T-helper 1 cell treated with Interleukin-12 subunit alpha and Interleukin-12 subunit beta and Interleukin-4 antibody, amounts not matched to agents 30 ng/mL and 1 ng/mL, for 36 hours (primary cell): ENCODE measurements at regions not wholly inside any gene's neighbourhood (a gene's known extent, or its start where the extent isn't known, plus 50 kb on each side); places are given as distances from the start of the nearest gene placed in this dataset.
"Not testable (repeated sequence)": the region's sequence is repeated elsewhere in the genome, so short reads cannot be mapped to it uniquely, and the experiment has no call there.

Experiments
- intact Hi-C: fragments of 100-400 bp; cut with micrococcal nuclease; formaldehyde crosslinking; loops from one replicate; pipeline ENCODE4 v1.15.1; 2024

DNA sequence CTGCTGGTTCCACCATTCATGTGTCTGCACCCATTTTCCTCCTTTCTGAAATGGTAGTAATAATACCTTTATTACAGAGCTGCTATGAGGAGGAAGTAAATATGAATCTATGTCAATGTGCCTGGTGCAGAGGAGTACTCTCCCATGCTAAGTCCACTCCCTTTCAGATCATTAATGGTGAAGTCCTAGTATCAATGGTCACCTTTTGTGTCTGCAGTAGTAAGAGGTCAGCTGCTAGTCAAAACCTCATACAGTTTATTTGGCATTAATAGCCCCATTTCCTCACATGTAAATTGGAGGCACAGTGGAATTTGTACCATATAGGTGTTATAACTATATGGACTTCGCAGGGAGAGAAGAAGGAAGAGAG, 581.0 kb downstream of the REEP3 start:
- intact Hi-C loops, result no loop called here

DNA sequence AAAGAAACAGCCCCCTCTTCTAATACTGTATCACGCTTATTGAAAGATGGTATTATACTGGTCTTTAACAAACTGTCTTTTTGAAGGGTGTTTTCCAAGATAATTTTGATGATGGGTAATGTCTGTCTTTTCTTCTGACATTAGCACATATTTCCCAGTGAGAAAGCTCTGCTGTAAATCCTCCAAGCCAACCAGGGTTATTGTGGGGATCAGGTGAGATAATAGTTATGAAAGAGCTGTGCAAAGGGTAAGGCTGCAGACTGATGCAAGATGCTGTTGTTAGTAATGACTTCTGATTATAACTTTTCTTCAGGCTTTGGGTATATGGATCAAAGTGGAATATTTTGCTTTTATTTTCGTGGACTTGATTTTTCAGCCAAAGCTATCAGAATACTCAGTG, 581.7 kb downstream of the REEP3 start:
- intact Hi-C loops, result no loop called here

DNA sequence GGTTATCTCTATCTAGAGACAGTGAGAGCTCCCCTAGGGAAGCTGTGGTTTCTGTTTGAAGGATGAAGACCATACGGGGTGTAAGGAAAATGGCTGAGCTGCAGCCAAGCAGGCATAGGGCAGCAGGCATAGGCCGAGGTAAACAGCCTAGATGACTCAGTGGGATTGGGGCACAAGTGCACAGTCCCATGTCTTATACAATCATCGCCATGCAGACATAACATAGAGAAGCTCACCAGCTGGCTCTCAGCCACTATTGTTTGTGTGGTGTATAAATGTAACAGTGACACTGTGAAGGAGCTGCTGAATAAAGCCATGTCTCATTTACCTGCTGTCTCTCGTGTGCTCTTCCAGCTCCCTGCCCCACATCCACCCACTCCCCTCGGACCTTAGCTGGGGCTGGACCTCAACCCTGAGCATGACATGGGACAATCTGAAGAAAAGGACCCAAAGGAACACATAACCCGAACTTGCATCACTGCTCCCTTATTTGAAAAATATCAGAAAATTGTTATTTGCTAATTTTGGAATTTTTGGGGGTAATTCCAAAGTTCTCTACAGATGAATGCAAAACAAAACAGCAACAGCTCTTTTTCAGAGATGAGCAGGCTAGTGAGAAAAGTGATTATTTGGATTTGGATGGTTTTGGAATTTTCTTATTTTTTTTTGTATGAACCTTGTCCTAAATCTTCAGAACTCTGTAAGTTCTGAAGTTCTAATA, 582.7 kb downstream of the REEP3 start:
- intact Hi-C loops, result no loop called here

DNA sequence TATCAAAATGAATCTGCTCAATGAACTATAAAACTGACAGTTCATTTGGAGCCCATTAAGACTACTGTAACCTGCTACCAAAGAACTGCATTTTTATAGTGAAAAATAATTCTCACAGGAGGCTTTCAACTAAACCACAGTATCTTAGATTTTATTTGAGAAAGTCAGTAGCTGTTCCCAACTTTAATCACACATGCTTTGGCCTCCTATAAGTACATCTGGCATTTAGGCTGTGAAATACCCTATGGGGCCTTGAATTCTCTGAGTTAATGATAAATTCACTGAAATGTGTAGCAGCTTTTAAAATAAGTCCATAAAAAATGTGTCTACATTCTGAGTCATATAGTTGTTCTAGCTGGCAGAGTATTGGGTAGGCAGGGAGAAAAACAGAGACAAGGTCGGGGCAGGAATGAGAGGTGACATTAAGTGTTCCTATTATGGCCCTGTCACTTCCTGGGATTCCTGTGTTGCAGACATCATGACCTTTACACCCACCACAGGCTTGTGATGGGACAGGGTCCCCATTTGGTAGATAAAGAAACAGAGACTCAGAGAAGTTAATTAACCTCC, 588.8 kb downstream of the REEP3 start:
- intact Hi-C loops, result no loop called here

DNA sequence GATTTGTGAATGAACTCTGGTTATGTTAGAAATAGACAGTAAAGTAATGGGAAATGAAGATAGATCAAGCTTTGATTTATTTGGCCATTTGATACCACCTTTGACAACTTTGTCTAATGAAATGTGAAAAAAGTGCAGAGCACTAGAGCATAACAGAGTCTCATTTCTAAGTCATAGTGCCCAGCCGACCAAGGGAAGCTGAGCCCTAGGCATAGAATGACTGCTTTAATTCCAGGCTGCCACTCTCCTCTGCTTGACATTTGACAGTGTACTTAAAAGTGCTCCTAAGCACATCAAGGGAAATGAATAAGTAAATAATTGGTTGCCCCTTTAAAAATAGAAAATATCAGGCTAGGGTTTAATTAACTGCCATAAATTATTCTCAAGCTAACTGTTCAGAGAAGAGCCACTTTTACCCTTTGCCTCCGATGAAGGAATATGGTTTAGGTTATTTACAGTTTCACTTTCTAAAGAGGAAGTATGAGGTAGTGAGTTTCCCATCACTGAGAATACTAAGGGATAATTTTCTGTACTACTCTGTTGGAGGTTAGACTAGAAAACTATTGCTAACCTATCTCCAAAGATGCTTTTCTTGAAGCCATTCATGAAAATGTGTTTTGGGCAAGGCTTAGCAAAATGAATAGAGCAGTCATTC, 591.6 kb downstream of the REEP3 start:
- intact Hi-C loops, result no loop called here

DNA sequence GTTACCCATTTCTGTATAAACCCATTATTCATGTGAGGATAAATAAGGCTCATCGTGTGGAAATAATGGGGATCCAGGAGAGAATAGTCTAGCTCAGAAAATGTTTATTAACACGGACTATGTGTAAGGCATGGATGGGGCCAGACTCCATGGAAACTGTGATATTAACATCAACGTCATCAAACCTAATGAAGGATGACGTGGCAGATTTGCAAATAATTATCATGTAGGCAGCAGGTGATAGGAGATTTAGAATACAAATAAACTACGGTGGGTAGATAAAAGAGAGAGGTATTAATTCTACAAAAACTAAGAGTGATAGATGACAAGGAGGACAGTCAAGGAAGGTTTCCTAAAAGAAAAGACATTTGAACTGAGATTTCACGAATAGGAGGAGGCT, 592.2 kb downstream of the REEP3 start:
- intact Hi-C loops, result no loop called here

DNA sequence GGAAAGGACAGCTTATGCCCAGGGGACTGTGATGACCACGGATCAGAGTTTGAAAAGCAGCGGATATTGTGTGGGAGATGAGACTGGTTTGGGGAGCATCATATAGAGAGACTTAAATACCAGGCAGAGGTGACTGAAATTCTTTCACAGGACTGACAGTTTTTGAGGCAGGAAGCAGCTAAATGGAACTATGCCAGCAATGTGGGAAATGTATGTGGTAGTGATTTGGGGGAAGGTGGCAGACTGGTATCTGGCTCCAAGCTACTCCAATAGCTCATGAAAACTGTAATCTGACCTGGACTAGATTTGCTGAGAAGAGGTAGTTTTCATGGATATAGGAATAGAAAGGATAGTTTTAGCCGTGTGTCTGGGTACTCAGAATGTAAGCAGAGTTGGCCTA, 592.6 kb downstream of the REEP3 start:
- intact Hi-C loops, result no loop called here

DNA sequence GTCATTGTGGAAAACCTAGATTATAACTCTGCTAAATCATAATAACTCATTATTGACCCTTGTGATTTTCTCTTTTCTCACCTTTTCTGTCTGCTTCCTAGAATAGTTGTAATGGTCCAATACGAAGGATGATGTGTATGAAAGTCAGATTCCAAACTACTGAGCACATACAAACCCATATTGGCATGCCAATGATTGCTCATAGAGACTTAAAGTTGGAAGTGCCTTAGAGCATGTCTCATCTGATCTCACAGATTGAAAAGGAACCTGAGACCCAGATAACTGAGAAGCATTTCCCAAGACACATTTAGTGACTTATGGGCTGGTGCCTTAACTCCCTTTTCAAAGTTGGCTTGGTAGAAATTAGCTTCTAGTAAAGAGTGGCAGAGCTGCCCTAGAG, 594.3 kb downstream of the REEP3 start:
- intact Hi-C loops, result no loop called here

DNA sequence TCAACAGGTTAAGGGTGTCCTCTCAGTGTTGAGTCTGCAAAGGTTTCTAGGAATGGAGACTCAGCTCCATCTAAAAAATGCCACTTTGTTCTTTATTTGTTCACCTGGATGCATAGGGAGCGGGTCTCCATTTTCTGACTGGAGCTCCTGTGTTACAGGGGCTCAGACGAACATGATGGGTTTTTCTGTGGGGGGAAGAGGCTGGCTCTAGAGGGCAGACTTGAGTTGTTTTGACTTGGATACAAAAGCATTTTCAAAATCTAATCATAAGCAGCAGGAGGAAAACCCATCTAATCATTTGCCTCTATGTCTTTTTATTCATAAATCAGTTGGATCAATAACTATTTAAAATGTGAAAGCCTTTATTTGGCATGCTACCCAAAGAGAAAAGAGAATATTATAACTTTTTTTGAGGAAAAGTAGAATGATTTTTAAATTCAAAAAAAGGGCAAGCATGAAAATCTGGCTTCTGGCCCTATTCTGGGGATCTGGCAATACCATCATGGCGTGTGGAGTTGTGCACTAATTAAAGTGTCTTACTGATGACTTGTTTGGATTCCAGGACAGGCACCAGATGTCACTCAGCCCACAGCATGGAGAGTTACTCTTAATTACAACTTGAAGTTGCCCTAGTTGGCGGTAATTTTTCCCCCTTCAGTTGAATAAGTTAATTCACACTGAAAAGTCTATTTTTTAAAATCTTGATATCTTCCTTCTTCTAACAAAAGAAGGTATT, 594.9 kb downstream of the REEP3 start:
- intact Hi-C loops, result no loop called here

DNA sequence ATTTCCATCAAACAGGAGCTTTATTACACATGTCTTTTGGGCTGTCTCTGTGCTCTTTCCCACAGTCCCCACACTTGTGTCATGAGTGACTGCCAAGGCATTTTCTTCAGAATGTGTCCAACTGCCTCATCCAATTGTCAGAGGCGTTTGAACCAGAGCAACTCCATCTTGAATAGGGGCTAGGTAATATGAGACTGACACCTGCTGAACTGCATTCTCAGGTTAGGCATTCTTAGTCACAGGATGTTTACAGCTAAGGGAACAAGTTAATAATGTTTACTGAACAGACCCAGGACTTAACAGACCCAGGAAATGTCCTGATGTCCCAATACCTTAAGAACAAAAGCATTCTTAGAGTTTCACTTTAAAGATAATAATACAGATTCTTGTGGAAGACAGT, 595.5 kb downstream of the REEP3 start:
- intact Hi-C loops, result no loop called here

DNA sequence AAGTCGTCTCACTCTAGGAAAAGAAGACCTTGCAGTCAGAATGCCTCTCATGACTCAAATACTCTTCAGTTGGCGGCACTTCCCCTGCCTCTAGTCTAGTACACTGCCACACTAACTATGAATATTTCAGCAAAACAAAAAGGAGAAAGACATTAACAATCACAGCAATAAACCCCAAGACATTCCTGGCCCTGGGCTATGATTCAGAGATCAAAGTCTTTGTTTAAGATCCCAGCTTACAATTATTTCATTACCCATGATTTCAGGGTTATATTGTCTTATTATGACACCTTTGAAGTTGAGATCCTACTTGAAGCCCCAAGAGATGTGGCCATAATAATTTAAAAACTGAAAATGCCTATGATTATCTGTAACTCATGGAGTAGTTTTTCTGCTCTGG, 597.5 kb downstream of the REEP3 start:
- intact Hi-C loops, result no loop called here

DNA sequence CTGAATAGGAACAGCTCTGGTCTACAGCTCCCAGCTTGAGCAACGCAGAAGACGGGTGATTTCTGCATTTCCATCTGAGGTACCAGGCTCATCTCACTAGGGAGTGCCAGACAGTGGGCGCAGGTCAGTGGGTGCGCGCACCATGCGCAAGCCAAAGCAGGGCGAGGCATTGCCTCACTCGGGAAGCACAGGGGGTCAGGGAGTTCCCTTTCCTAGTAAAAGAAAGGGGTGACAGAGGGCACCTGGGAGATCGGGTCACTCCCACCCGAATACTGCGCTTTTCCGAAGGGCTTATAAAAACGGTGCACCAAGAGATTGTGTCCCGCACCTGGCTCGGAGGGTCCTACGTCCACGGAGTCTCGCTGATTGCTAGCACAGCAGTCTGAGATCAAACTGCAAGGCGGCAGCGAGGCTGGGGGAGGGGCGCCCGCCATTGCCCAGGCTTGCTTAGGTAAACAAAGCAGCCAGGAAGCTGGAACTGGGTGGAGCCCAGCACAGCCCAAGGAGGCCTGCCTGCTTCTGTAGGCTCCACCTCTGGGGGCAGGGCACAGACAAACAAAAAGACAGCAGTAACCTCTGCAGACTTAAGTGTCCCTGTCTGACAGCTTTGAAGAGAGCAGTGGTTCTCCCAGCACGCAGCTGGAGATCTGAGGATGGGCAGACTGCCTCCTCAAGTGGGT, 599.2 kb downstream of the REEP3 start:
- intact Hi-C loops, result not testable (repeated sequence)

DNA sequence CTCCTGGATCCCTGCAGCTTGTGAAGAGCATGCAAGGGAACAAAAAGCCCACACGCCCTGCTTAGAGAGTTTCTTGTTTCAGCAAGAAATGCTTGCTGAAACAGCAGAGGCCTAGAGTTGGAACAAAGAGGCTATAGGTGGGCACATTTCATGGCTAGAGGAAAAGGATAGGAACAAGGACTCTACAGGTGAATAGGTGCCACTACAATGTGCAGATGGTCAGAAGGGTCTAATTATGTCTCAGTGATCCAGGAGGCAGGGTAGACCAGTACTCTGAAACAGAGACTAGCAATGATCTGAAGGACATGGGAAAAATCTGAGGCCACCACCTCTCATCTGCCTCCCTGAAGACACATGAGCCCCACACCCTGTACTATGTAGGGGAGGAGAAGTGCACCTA, 609.0 kb downstream of the REEP3 start:
- intact Hi-C loops, result no loop called here

DNA sequence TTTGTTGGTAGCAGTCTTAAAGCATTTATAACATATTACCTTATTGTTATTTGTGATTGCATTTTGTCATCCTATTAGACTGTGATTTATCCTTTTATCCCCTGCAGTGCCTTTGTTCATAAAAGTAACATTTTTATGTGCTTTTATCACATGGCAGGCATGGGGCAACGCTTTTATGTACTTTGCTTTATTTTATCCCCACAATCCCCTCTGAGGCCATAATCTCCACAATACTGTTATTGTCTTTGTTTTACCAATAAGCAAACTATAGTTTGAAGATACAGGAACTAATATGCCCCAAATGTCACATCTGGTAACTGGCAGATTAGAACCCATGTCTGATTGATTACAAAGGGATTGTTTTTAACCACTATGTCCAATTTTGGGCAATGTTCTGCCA, 613.5 kb downstream of the REEP3 start:
- intact Hi-C loops, result no loop called here

DNA sequence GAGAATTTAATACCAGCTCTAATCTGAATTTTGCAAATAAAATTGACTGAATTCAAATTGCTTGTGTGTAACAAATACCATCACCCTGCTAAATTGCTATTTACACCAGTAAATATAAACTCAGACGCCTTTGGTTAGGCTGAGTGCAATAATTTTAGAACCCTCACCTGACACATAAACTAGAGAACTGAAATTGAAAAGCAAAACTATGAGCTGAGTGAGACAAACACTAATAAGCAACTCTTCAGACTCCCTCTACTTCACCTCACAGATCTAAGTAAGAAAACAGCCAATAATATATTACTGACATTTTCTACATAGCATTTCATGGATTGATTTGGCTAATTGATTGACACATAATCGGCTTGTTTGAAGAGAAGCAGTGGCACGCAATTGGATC, 621.2 kb downstream of the REEP3 start:
- intact Hi-C loops, result no loop called here

DNA sequence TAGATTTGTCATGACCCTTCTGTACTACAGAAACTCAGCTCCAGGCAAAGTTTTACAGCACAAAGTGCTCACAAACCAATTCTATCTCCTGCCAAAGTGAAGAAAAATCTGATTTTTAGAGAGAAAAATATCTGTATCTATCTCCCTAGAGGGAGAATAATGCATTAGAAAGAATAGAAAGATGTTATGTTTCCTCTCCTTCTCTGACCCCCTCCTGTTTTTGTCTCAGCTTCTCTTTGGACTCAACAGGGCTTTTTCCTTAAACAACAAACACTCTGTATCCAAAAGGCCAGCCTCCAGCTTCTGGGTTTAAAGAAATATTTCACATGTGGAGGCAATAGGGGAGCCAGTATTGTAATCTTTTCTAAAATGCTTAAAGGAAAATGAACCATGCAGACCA, 627.4 kb downstream of the REEP3 start:
- intact Hi-C loops, result no loop called here

DNA sequence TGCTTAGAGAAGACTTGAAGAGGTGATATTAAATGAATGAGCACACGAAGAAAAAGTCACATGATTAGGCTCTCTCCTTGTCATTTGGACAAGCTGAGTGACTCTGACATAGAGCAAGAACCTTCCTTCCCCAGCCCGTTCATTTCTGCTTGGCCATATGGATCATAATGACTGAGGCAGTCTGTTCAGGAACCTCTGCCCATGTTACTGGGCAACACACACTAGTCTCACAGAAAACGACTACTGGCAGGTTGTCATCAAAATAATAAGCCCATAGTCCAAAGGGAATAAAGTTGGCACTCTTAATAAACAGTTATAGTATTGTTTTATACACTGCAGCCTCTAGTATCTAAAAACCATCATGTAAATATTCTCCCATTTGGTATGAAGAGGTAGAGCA, 635.0 kb downstream of the REEP3 start:
- intact Hi-C loops, result no loop called here

DNA sequence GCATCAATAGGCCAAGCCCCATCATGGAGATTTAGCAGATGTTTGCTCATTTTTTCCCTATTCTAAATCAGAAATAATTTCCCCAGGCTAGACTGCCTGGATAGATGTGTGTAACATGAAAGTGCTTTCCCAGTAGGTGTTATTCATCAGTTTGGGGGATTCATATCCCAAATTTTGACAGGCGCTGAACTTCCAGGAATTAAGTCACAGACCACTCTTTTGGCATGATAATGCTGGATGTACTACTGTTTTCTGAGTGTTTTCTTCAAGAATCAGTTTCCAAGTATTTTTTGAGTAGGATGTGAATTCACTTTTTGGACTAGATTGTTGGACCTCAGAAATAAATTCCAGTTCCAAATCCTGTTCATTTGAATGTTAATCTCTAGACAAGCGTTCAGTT, 637.4 kb downstream of the REEP3 start:
- intact Hi-C loops, result no loop called here

DNA sequence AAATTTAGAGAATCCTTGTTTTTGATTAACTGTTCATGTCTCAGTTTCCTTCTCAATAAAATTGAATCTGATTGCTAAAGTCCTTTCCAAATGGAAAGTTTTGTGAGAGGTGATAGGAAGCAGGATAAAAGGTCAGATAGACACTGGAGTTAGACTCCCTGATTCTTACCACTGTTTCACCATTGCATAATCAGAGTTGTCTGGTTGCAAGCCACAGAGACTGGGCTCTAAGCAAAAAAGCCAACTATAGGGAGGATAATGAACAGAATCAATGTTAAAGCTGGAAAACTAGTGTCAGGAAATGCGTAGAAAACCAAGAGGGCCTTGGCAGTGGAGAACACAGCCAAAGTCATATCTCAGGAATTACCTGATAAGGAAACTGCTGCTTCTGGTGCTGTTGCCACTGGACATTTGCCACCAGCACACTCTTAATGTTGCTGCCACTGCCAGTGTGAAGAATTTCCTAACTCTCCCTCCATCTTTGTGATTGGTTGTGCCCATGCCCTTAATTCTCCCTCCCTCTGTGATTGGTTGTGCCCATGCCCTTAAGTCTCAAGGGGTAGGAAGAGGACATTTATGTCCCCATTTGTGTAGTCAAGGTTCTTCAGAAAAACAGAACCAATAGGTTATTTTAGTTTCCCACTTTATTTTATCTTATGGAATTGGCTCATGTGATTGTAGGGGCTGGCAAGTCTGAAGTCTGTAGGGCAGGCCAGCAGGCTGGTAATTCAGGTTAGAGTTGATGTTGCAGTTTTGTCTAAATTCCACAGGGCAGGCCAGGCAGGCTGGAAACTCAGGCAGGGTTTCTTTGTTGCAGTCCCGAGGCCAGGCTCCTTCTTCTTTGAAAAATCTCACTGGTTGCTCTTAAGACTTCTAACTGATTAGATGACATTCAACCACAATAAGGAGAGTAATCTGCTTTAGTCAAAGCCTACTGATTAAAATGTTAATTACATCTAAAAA, 639.0 kb downstream of the REEP3 start:
- intact Hi-C loops, result no loop called here

DNA sequence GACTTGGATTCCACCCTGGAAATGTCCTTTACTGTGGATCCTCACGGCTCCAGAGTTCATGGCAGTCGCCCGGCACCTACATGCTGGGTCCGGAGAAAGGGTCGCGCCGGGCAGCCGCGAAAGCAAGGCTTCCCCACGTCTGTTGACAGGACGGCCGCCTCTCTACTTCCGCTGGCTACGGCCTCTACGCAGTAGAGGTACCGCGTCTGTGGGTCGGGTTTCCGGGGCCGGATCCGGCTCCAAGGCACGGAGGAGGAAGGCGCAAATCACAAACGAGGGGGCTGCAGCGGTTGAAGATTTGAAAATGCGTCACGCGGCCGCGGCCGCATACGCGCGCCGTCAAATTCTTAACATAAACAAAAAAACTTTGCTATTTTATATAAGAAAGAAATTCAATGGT, 649.6 kb downstream of the REEP3 start:
- intact Hi-C loops, result no loop called here

DNA sequence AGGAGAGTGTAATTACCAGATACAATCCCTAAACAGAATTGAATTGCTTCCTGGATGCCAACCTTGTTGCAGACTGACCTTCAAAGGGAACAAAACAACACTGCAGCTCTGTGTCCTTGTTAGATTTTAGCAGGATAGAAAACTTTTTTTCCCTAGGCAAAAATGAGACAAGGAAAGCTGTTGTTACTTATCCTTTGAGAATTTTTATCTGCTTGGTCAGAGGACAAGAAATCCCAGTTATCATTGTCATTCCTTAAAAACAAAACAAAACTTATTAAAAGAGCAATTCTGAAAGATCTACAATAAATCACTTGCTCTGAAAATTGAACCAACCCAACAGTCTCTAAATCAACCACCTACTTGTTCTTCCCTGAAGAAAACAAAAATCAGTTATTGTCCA, 652.6 kb downstream of the REEP3 start:
- intact Hi-C loops, result no loop called here
